Adrenal gland (tissue), 9 donors: ENCODE measurements at regions not wholly inside any gene's neighbourhood (a gene's known extent, or its start where the extent isn't known, plus 50 kb on each side); places are given as distances from the start of the nearest gene placed in this dataset.

Experiments used
- DNase-seq, 7 donors: peaks; one replicate each; pipeline ENCODE4 v3.0.0-alpha.2; 2019 to 2020
- H3K27ac ChIP-seq, 5 donors: fragments of 200-600 bp; sonication (generic) in 4 of 5; 1 replicate in 3 of 5; 2 replicates in 2 of 5; pipeline versions ENCODE4 v1.5.1 to v1.8.0; 2016 to 2020; ENCODE audit warnings: mild to moderate bottlenecking in 1 of 5
- H3K27me3 ChIP-seq: fragments of 200-600 bp; 2 replicates; pipeline ENCODE4 v1.8.0; 2021
- H3K36me3 ChIP-seq, 2 donors: fragments of 200-600 bp; replicated peaks in 1 of 2; 1 replicate in 1 of 2; 2 replicates in 1 of 2; pipeline versions ENCODE4 v1.5.1 to v1.8.0; 2018 to 2022
- H3K4me1 ChIP-seq, 2 donors: fragments of 200-600 bp; replicated peaks in 1 of 2; 1 replicate in 1 of 2; 2 replicates in 1 of 2; pipeline versions ENCODE4 v1.5.1 to v1.8.0; 2018 to 2021
- H3K4me3 ChIP-seq, 4 donors: fragments of 200-600 bp; sonication (generic) in 3 of 4; one replicate each; pipeline ENCODE4 v1.5.1; 2016 to 2018
- H3K9me3 ChIP-seq, 3 donors: fragments of 200-600 bp; sonication (generic) in 1 of 3; replicated peaks in 1 of 3; 1 replicate in 2 of 3; 2 replicates in 1 of 3; pipeline versions ENCODE4 v1.5.1 to v1.8.0; 2016 to 2021
- CTCF ChIP-seq, 6 experiments: fragments of 450-650 bp in 4 of 6; fragments of 200-600 bp in 2 of 6; sonication (generic) in 1 of 6; IDR thresholded peaks; 1 replicate in 5 of 6; 2 replicates in 1 of 6; pipeline versions ENCODE4 v1.5.1 to v1.8.0; 2016 to 2021; ENCODE audit warnings: antibody characterized with exemption in 6 of 6, mild to moderate bottlenecking in 2 of 6, moderate library complexity in 1 of 6
- POLR2A ChIP-seq, 2 donors: fragments of 450-650 bp; IDR thresholded peaks; one replicate each; pipeline ENCODE4 v1.6.1; 2017; ENCODE audit warnings: antibody characterized with exemption in 2 of 2, mild to moderate bottlenecking in 2 of 2, moderate library complexity in 1 of 2
- WGBS, 4 donors: extraction: QIAGEN DNeasy Blood & Tissue Kit in 2 of 4; methylation state at CpG; one replicate each; pipeline versions ENCODE4 v1.1.5 to v1.1.7; 2013 to 2017; 5-methylcytosine and 5-hydroxymethylcytosine counted together
- intact Hi-C, 2 donors: fragments of 100-400 bp; cut with DNase I; formaldehyde crosslinking; loops; one replicate each; pipeline versions ENCODE4 v1.14.1 to v1.15.0; 2022 to 2023
- donor health status: healthy with polysubstance abuse.
- donor health status: Bipolar disorder and iron deficiency.
- donor health status: DM: yes; HTN: yes; CAD: no.
- donor health status: DM: no; HTN: no; CAD: no.
- donor health status: DM: no; HTN: no; CAD: no.

DNA sequence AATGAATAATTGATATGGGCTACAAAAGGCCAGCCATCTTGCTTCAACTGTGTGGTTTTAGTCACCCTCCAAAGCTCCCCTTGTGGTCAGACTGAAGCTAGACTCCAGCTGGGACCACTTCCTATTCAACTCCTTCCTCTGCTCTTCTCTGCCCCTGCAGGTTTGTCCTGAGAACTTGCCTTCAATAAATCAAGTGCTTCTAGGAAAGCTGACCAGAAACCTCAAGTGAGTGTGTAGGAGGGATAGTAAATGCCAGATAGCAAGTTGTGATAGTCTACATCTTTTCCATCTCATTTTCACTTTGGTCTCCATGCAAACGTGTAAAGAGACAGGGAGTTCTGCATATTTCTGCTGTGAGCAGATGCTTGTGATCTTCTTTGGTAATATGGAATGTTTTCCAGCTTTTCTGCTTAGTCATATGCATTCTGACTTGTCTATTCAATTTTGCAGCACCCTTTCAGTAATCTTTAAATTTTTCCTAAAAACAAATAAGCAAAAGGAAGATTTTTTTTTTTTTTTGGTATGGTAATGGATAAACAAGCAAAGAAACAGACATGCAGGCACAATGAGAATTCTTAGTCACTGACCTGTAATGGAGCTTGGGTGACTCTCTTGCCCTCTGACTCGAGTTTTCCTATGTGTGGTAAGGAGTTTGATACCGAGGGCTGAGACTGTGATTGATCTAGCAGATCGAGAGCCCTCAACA, 201.3 kb upstream of the BTBD3 start:
- intact Hi-C loops = no loop called here
- no peaks in the 10 kb centered on the region for H3K4me1 ChIP-seq
- no peak overlapping the region for H3K27ac ChIP-seq
- no peaks in the 10 kb centered on the region for H3K27me3 ChIP-seq
- H3K9me3 ChIP-seq = no peaks in the 10 kb centered on the region
- H3K4me3 ChIP-seq = no peak overlapping the region
- no peak for DNase-seq
- WGBS, 4 donors = 52 to 72% (median 55%) methylated on average over 4 of the region's 4 CpGs
- H3K36me3 ChIP-seq = no peaks in the 10 kb centered on the region
- no peak for TF ChIP-seq POLR2A (IDR thresholded peaks at IDR 0.05)
- TF ChIP-seq CTCF (IDR thresholded peaks at IDR 0.05) = peak in 1 of 6 experiments; percentile 18

GRCh38 chr20:11716945-11717248, 200.8 kb upstream of the BTBD3 start:
- no peak overlapping the region for H3K27ac ChIP-seq
- H3K27me3 ChIP-seq = no peaks in the 10 kb centered on the region
- H3K9me3 ChIP-seq = no peaks in the 10 kb centered on the region
- H3K4me1 ChIP-seq = no peaks in the 10 kb centered on the region
- no peaks in the 10 kb centered on the region for H3K36me3 ChIP-seq
- intact Hi-C loops = no loop called here
- no peak overlapping the region for H3K4me3 ChIP-seq
- no peak for DNase-seq
- WGBS, 4 donors = 80 to 96% (median 88%) methylated on average over 1 of the region's 1 CpG
- no peak for TF ChIP-seq POLR2A (IDR thresholded peaks at IDR 0.05)
- no peak for TF ChIP-seq CTCF (IDR thresholded peaks at IDR 0.05)

- no peak for TF ChIP-seq POLR2A (IDR thresholded peaks at IDR 0.05)
- no peak for TF ChIP-seq CTCF (IDR thresholded peaks at IDR 0.05)
- no peak for DNase-seq
- Histone ChIP-seq H3K36me3 (no peaks in the 10 kb centered on the region), H3K4me1 (no peaks in the 10 kb centered on the region), H3K27me3 (no peaks in the 10 kb centered on the region), H3K9me3 (no peaks in the 10 kb centered on the region), H3K4me3 (no peak overlapping the region), H3K27ac (no peak overlapping the region)
- intact Hi-C loops = no loop called here
- WGBS, 4 donors = 81 to 91% (median 89%) methylated on average over 3 of the region's 3 CpGs
Observed at GRCh38 chr20:11717562-11717961, 200.1 kb upstream of the BTBD3 start.

DNA sequence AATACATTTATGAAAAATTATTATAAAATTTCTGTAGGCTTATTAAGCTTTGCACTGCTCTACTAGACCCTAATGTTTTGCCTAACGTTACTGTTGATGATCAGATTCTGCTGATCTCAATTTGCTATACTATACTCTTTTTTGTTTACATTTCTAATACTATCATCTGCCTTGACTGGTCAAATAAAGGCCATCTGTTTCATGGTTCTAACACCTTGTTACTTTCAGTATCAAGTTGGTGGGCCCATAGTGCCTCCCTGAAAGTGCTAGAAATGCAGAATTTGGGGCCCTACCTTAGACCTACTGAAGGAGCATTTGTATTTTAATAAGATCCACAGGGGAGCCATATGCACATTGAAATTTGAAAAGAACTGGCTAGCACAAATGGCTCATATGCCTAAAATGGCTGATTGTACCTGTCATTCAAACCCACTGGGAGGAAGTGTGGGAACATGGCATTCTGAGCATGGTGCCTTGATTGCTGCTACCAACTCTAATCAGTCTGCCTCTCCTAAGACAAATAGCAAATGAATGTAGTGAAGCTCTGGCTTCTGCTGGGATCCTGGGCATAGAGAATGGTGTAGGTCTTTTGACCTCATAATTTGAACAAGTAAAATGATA, 199.1 kb upstream of the BTBD3 start:
- Histone ChIP-seq H3K4me3 (no peak overlapping the region), H3K27ac (no peak overlapping the region), H3K36me3 (no peaks in the 10 kb centered on the region), H3K4me1 (no peaks in the 10 kb centered on the region), H3K27me3 (no peaks in the 10 kb centered on the region), H3K9me3 (no peaks in the 10 kb centered on the region)
- no peak for DNase-seq
- TF ChIP-seq POLR2A (IDR thresholded peaks at IDR 0.05) (no peak), CTCF (IDR thresholded peaks at IDR 0.05) (no peak)
- WGBS, 4 donors = 97 to 99% (median 97%) methylated on average over 1 of the region's 1 CpG
- intact Hi-C loops = no loop called here
